ENCODE measurements at regions not wholly inside any gene's neighbourhood (a gene's known extent, or its start where the extent isn't known, plus 50 kb on each side); places are given as distances from the start of the nearest gene placed in this dataset.

DNA sequence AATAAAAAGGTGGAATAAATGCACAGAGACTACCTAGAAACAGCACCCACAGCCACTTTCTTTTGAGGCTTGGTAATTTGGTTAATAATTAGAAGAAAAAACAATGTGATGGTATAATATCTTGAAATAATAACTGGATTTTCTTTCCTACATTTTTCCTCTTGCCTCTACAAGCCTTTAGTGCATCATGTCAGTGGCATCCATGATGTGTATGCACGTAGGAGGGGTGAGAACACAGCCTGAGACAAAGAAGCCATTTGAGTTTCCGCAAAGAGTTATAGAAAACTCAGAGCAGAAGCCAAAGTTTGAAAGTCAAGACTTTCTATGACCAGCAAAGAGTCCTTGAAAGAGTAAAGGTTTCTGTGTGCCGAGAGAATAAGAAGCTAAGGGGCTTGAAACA lies 461.3 kb downstream of the BCOR start:
- no peak for DNase-seq
- Histone ChIP-seq H3K36me3 (no peaks in the 10 kb centered on the region), H3K4me3 (no peak overlapping the region), H3K27me3 (no peaks in the 10 kb centered on the region), H3K4me1 (no peaks in the 10 kb centered on the region), H3K9me3 (no peaks in the 10 kb centered on the region), H3K27ac (no peak overlapping the region)
- TF ChIP-seq POLR2A (IDR thresholded peaks at IDR 0.05), result no peak
- TF ChIP-seq, protein P1, sequence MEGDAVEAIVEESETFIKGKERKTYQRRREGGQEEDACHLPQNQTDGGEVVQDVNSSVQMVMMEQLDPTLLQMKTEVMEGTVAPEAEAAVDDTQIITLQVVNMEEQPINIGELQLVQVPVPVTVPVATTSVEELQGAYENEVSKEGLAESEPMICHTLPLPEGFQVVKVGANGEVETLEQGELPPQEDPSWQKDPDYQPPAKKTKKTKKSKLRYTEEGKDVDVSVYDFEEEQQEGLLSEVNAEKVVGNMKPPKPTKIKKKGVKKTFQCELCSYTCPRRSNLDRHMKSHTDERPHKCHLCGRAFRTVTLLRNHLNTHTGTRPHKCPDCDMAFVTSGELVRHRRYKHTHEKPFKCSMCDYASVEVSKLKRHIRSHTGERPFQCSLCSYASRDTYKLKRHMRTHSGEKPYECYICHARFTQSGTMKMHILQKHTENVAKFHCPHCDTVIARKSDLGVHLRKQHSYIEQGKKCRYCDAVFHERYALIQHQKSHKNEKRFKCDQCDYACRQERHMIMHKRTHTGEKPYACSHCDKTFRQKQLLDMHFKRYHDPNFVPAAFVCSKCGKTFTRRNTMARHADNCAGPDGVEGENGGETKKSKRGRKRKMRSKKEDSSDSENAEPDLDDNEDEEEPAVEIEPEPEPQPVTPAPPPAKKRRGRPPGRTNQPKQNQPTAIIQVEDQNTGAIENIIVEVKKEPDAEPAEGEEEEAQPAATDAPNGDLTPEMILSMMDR (IDR thresholded peaks at IDR 0.05), result no peak
- 55 to 68% methylated on average over 3 of the region's 3 CpGs for WGBS, 2 donors
- intact Hi-C loops (cut with DNase I), result no loop called here

DNA sequence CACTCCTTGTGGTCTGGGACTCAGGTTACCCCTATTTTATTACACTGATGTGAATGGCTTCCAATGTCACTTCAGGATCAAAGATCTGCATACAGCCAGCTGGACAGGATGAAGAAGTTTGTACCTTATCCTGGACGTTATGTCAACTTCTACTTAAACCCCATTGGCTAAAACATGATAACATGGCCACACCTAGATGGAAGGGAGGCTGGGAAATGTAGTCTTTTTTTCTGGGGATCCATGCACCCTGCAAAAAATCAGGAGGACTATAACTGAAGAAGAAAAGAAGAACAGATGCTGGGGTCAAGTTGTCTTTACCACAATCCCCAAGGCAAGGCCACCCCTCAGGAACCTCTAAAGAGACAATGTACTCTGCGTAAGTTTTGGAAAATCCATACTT lies 459.2 kb downstream of the BCOR start:
- TF ChIP-seq POLR2A (IDR thresholded peaks at IDR 0.05), result no peak
- TF ChIP-seq, protein P1 (IDR thresholded peaks at IDR 0.05), result no peak
- Histone ChIP-seq H3K4me1 (peaks cover 0 to 4% (median 0%) of the 10 kb centered on the region in 3 donors), H3K36me3 (no peaks in the 10 kb centered on the region), H3K27ac (no peak overlapping the region), H3K4me3 (no peak overlapping the region), H3K9me3 (no peaks in the 10 kb centered on the region), H3K27me3 (no peaks in the 10 kb centered on the region)
- intact Hi-C loops (cut with DNase I), result no loop called here
- WGBS, 2 donors, result 72 to 100% methylated on average over 1 to 2 of the region's 2 CpGs
- DNase-seq, result no peak

GRCh38 chrX:39639871-39640270 lies 457.9 kb downstream of the BCOR start:
- H3K27ac ChIP-seq, result no peak overlapping the region
- H3K9me3 ChIP-seq, result no peaks in the 10 kb centered on the region
- H3K27me3 ChIP-seq, result no peaks in the 10 kb centered on the region
- H3K36me3 ChIP-seq, result no peaks in the 10 kb centered on the region
- 85 to 100% methylated on average over 1 to 3 of the region's 4 CpGs for WGBS, 2 donors
- intact Hi-C loops (cut with DNase I), result no loop called here
- no peak overlapping the region for H3K4me3 ChIP-seq
- DNase-seq, result no peak
- TF ChIP-seq, protein P1 (IDR thresholded peaks at IDR 0.05), result no peak
- TF ChIP-seq POLR2A (IDR thresholded peaks at IDR 0.05), result no peak
- peaks cover 0 to 4% (median 0%) of the 10 kb centered on the region in 3 donors for H3K4me1 ChIP-seq

GRCh38 chrX:39640866-39641265 lies 456.9 kb downstream of the BCOR start:
- TF ChIP-seq, protein P1 (IDR thresholded peaks at IDR 0.05), result no peak
- TF ChIP-seq POLR2A (IDR thresholded peaks at IDR 0.05), result no peak
- 80% methylated on average over 1 to 2 of the region's 2 CpGs for WGBS, 2 donors
- no peaks in the 10 kb centered on the region for H3K9me3 ChIP-seq
- no peak overlapping the region for H3K27ac ChIP-seq
- peaks cover 0 to 4% (median 0%) of the 10 kb centered on the region in 3 donors for H3K4me1 ChIP-seq
- no peak overlapping the region for H3K4me3 ChIP-seq
- DNase-seq, result no peak
- intact Hi-C loops (cut with DNase I), result no loop called here
- no peaks in the 10 kb centered on the region for H3K36me3 ChIP-seq
- no peaks in the 10 kb centered on the region for H3K27me3 ChIP-seq

DNA sequence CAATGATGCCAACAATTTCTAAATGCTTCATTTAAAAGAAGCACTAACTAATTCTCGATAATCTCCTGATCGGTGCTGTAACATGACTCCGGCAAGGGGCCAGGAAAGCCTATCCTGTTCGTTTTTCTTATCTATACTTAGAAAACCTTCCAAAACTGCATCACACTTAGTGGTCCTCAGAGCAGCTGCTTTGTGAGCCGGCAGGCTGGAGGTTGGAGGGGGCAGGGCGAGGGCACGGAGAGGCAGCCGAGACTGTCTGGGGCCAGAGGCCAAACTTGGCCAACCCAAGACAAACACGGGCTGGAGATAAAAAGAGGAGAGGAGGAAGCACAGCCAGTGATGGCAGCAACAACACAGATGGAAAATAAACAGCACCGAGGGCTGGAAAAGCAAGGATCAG lies 455.7 kb downstream of the BCOR start:
- TF ChIP-seq, protein P1 (IDR thresholded peaks at IDR 0.05), result no peak
- TF ChIP-seq POLR2A (IDR thresholded peaks at IDR 0.05), result no peak
- intact Hi-C loops (cut with DNase I), result no loop called here
- H3K4me1 ChIP-seq, result peaks cover 0 to 4% (median 0%) of the 10 kb centered on the region in 3 donors
- H3K9me3 ChIP-seq, result no peaks in the 10 kb centered on the region
- WGBS, 2 donors, result 40 to 57% methylated on average over 9 to 10 of the region's 10 CpGs
- no peak for DNase-seq
- no peak overlapping the region for H3K4me3 ChIP-seq
- H3K36me3 ChIP-seq, result no peaks in the 10 kb centered on the region
- H3K27me3 ChIP-seq, result no peaks in the 10 kb centered on the region
- no peak overlapping the region for H3K27ac ChIP-seq
